Spleen (tissue), 11 donors: ENCODE measurements at regions not wholly inside any gene's neighbourhood (a gene's known extent, or its start where the extent isn't known, plus 50 kb on each side); places are given as distances from the start of the nearest gene placed in this dataset.

Source experiments
- DNase-seq: peaks from one replicate; pipeline ENCODE4 v3.0.0-alpha.2; 2020
- H3K27ac ChIP-seq, 8 donors: fragments of 200-600 bp; sonication (generic) in 7 of 8; 1 replicate in 4 of 8; 2 replicates in 4 of 8; pipeline versions ENCODE4 v1.5.0 to v1.8.0; 2016 to 2021; ENCODE audit warnings: inconsistent platforms in 4 of 8, mild to moderate bottlenecking in 4 of 8, moderate library complexity in 1 of 8
- H3K27me3 ChIP-seq, 7 donors: fragments of 200-600 bp; sonication (generic) in 6 of 7; replicated peaks in 1 of 7; 1 replicate in 4 of 7; 2 replicates in 3 of 7; pipeline versions ENCODE4 v1.5.0 to v1.8.0; 2016 to 2021; ENCODE audit warnings: inconsistent platforms in 3 of 7, mild to moderate bottlenecking in 1 of 7
- H3K36me3 ChIP-seq, 6 donors: fragments of 200-600 bp; sonication (generic) in 5 of 6; 1 replicate in 4 of 6; 2 replicates in 2 of 6; pipeline versions ENCODE4 v1.5.0 to v1.8.0; 2016 to 2021; ENCODE audit warnings: inconsistent platforms in 2 of 6
- H3K4me1 ChIP-seq, 6 donors: fragments of 200-600 bp; sonication (generic) in 5 of 6; 1 replicate in 3 of 6; 2 replicates in 3 of 6; pipeline versions ENCODE4 v1.5.0 to v1.8.0; 2016 to 2021; ENCODE audit warnings: inconsistent platforms in 3 of 6
- H3K4me3 ChIP-seq, 8 donors: fragments of 200-600 bp; sonication (generic) in 7 of 8; 1 replicate in 4 of 8; 2 replicates in 4 of 8; pipeline versions ENCODE4 v1.5.0 to v1.8.0; 2016 to 2021; ENCODE audit warnings: inconsistent platforms in 4 of 8, mild to moderate bottlenecking in 4 of 8, moderate library complexity in 2 of 8
- H3K9me3 ChIP-seq, 8 donors: fragments of 200-600 bp; sonication (generic) in 7 of 8; 1 replicate in 4 of 8; 2 replicates in 4 of 8; pipeline versions ENCODE4 v1.5.0 to v1.8.0; 2016 to 2021; ENCODE audit warnings: inconsistent platforms in 4 of 8
- POLR2A ChIP-seq, 3 donors: fragments of 450-650 bp; IDR thresholded peaks; one replicate each; pipeline ENCODE4 v1.5.1; 2017; ENCODE audit warnings: antibody characterized with exemption in 3 of 3, mild to moderate bottlenecking in 1 of 3
- POLR2AphosphoS5 ChIP-seq, 3 donors: sonication (generic); formaldehyde crosslinking; IDR thresholded peaks; one replicate each; pipeline ENCODE4 v1.5.1; 2017; ENCODE audit warnings: antibody characterized with exemption in 3 of 3
- WGBS, 5 donors: extraction: QIAGEN DNeasy Blood & Tissue Kit in 3 of 5; methylation state at CpG; one replicate each; pipeline versions ENCODE4 v1.1.5 to v1.1.7; 2013 to 2018; 5-methylcytosine and 5-hydroxymethylcytosine counted together
- intact Hi-C: fragments of 100-400 bp; cut with DNase I; formaldehyde crosslinking; loops from one replicate; pipeline ENCODE4 v1.15.0; 2023; ENCODE audit warnings: low total_unique reads
- TF ChIP-seq, protein P1 (sequence below), 11 experiments: fragments of 200-600 bp in 7 of 11; fragments of 450-650 bp in 4 of 11; sonication (generic) in 4 of 11; IDR thresholded peaks in 8 of 11; conservative IDR thresholded peaks in 3 of 11; 1 replicate in 7 of 11; 2 replicates in 4 of 11; pipeline versions ENCODE4 v1.4.0 to v1.8.0; 2016 to 2021; ENCODE audit warnings: antibody characterized with exemption in 11 of 11, inconsistent platforms in 4 of 11, mild to moderate bottlenecking in 1 of 11
- donor health status: healthy with polysubstance abuse.
- donor health status: DM: no; HTN: no; CAD: no; lungs with moderate emphysema.
- donor health status: DM: no; HTN: no; CAD: no.
- donor health status: Bipolar disorder and iron deficiency.
- donor health status: healthy.
- donor health status: DM: no; HTN: no; CAD: no.
- donor health status: DM: yes; HTN: yes; CAD: no.

DNA sequence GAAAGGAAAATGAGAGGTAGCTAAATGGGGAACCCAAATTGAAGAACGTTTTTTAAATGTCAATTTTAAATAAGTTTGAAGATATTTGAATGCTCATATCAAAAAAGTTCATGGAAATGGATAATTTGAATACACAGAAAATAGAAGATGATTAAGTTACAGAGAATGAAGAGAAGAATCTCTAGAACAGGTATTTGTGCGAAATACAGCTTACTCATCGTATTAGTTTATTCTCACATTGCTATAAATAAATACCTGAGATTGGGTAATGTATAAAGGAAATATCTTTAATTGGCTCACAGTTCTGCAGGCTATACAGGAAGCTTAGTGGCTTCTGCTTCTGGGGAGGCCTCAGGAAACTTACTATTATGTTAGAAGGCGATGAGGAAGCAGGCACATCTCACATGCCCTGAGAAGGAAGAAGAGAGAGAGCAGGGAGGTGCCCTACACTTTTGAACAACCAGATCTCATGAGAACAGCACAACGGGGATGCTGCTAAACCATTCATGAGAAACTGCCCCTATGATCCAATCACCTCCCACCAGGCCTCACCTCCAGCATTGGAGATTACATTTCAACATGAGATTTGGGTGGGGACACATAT is 89.7 kb upstream of the DTNA start:
- H3K4me1 ChIP-seq = no peaks in the 10 kb centered on the region
- DNase-seq = no peak
- WGBS, 5 donors = 73 to 86% (median 83%) methylated on average over 5 of the region's 5 CpGs
- no peaks in the 10 kb centered on the region for H3K36me3 ChIP-seq
- no peak overlapping the region for H3K4me3 ChIP-seq
- no peak overlapping the region for H3K27ac ChIP-seq
- peaks cover 0 to 33% (median 18%) of the 10 kb centered on the region in 8 donors for H3K9me3 ChIP-seq
- H3K27me3 ChIP-seq = no peaks in the 10 kb centered on the region
- intact Hi-C loops = no loop called here
- TF ChIP-seq POLR2A (IDR thresholded peaks at IDR 0.05) (no peak), POLR2AphosphoS5 (IDR thresholded peaks at IDR 0.05) (no peak)
- TF ChIP-seq, protein P1, sequence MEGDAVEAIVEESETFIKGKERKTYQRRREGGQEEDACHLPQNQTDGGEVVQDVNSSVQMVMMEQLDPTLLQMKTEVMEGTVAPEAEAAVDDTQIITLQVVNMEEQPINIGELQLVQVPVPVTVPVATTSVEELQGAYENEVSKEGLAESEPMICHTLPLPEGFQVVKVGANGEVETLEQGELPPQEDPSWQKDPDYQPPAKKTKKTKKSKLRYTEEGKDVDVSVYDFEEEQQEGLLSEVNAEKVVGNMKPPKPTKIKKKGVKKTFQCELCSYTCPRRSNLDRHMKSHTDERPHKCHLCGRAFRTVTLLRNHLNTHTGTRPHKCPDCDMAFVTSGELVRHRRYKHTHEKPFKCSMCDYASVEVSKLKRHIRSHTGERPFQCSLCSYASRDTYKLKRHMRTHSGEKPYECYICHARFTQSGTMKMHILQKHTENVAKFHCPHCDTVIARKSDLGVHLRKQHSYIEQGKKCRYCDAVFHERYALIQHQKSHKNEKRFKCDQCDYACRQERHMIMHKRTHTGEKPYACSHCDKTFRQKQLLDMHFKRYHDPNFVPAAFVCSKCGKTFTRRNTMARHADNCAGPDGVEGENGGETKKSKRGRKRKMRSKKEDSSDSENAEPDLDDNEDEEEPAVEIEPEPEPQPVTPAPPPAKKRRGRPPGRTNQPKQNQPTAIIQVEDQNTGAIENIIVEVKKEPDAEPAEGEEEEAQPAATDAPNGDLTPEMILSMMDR (IDR thresholded peaks at IDR 0.05 in 8 of 11, conservative IDR thresholded peaks at IDR 0.05 in 3 of 11) = no peak

DNA sequence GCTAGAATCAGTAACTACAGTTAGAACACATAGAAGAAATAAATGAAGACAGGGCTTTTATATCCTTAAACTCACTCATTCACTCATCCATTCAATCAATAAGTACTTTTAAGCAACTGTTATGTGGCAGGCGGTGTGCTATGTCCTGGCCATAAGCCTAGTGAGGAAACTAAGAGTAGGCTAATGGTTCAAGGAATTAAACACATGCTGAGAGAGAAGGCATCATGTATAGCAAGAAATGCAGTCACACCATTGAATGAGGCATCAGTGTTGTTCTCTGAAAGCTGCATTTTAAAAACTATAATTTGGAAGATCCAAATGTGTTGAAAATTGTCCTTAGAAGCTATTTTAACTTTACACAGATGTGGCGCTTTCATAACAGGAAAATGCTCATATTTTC is 86.5 kb upstream of the DTNA start:
- Histone ChIP-seq H3K4me3 (no peak overlapping the region), H3K27me3 (no peaks in the 10 kb centered on the region), H3K36me3 (no peaks in the 10 kb centered on the region), H3K4me1 (no peaks in the 10 kb centered on the region), H3K9me3 (peaks cover 0 to 17% (median 9%) of the 10 kb centered on the region in 8 donors), H3K27ac (no peak overlapping the region)
- whole genome bisulfite sequencing, 5 donors = 90 to 96% (median 93%) methylated on average over 2 of the region's 2 CpGs
- TF ChIP-seq POLR2A (IDR thresholded peaks at IDR 0.05) = no peak
- TF ChIP-seq, protein P1 (IDR thresholded peaks at IDR 0.05 in 8 of 11, conservative IDR thresholded peaks at IDR 0.05 in 3 of 11) = no peak
- no peak for TF ChIP-seq POLR2AphosphoS5 (IDR thresholded peaks at IDR 0.05)
- intact Hi-C loops = no loop called here
- DNase-seq = no peak

DNA sequence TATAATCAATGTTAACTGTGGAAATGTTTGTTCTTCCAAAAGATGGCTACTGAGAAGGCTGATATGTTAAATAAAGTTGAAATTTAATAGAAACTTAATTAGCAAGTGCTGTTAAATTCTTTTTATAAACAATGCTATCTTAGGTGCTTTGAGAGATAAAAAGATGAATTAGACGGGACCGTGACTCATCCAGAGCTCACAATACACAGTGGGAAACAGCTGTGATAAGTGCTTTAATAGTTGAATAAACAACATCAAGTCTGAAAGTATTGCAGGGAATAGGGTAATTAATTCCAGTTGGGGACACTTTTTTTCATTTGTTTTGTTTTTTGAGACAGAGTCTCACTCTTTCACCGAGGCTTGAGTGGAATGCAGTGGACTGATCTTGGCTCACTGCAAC is 85.5 kb upstream of the DTNA start:
- TF ChIP-seq POLR2A (IDR thresholded peaks at IDR 0.05) (no peak), POLR2AphosphoS5 (IDR thresholded peaks at IDR 0.05) (no peak)
- TF ChIP-seq, protein P1 (IDR thresholded peaks at IDR 0.05 in 8 of 11, conservative IDR thresholded peaks at IDR 0.05 in 3 of 11) = no peak
- DNase-seq = no peak
- H3K27me3 ChIP-seq = no peaks in the 10 kb centered on the region
- 63 to 86% (median 77%) methylated on average over 3 of the region's 3 CpGs for WGBS, 5 donors
- H3K27ac ChIP-seq = no peak overlapping the region
- no peaks in the 10 kb centered on the region for H3K36me3 ChIP-seq
- no peaks in the 10 kb centered on the region for H3K4me1 ChIP-seq
- no peak overlapping the region for H3K4me3 ChIP-seq
- intact Hi-C loops = no loop called here
- H3K9me3 ChIP-seq = peaks cover 0 to 17% (median 9%) of the 10 kb centered on the region in 8 donors

DNA sequence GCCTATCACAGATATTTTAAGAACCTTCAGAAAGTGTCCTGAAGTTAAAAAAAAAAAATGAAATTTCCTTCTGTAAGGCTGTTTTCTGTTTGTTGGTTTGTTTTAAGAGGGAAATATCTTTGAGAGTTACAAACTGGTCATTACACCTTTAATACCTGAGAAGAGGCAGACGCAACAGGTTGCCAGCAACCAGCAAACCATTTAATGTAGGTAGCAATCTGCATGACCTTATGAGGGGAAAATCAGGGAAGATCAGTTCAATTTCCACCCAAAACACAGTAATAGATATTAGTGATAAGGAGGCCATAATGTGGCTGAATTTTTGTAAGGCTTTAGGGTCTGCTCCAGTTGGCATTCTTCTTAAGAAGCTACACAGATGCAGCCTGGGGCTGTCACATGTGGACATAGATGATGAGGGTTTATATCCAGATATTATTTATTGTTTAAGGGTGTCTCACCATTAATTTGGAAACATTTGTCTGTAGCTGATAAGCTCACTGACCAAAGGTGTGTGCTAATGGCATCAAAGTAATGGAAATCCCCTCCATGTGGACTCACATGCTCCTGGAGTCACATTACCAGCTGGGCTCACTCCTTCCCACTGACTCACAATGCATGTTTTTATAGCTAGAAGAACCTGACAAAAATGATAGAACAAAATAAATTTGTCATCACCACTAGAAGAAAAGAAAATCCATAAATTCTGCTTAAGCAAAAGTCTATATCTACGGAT is 83.5 kb upstream of the DTNA start:
- no peak overlapping the region for H3K27ac ChIP-seq
- no peak overlapping the region for H3K4me3 ChIP-seq
- H3K36me3 ChIP-seq = no peaks in the 10 kb centered on the region
- TF ChIP-seq POLR2AphosphoS5 (IDR thresholded peaks at IDR 0.05) (no peak), POLR2A (IDR thresholded peaks at IDR 0.05) (no peak)
- TF ChIP-seq, protein P1 (IDR thresholded peaks at IDR 0.05 in 8 of 11, conservative IDR thresholded peaks at IDR 0.05 in 3 of 11) = no peak
- no peak for DNase-seq
- no peaks in the 10 kb centered on the region for H3K9me3 ChIP-seq
- H3K4me1 ChIP-seq = no peaks in the 10 kb centered on the region
- intact Hi-C loops = no loop called here
- WGBS, 5 donors = 93 to 98% (median 94%) methylated on average over 2 of the region's 2 CpGs
- no peaks in the 10 kb centered on the region for H3K27me3 ChIP-seq
